GM20000 (cell line): ENCODE measurements at regions not wholly inside any gene's neighbourhood (a gene's known extent, or its start where the extent isn't known, plus 50 kb on each side); places are given as distances from the start of the nearest gene placed in this dataset.

Experiments
- DNase-seq: peaks from one replicate; pipeline ENCODE4 v3.0.0; 2012; ENCODE audit warnings: low spot score
- TF ChIP-seq, protein P1 (sequence below): IDR thresholded peaks from 2 replicates; pipeline ENCODE4 v1.5.1; 2012; ENCODE audit warnings: mild to moderate bottlenecking, control low read depth; ENCODE audit errors: extremely low read depth, missing control alignments

DNA sequence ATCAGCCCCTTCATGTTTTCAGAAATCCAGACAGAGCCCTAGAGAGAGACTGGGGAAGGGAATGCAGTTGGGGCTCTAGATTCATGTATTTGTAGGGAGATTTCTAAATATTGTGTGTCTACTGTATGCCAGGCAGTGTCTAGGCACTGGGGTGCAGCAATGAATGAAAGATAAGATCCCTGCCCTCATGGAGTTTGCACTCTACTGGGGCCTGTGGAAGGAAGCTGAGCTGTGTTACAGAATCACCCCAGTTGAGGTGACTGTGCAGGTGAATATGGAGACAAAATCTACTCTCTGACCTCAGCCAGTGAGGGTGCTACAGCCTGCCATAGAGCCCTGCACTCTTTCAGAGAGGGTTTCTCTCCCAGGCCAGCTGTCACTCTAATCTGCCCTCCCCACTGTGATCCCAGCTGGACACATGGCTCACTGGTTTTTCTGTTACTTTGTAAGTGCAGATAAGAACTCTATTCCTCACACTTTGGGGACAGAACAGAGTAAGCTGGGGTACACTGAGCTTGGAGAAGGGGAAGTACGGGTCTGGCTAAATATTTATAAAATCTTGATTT is 69.2 kb upstream of the E2F3 start:
- TF ChIP-seq, protein P1, sequence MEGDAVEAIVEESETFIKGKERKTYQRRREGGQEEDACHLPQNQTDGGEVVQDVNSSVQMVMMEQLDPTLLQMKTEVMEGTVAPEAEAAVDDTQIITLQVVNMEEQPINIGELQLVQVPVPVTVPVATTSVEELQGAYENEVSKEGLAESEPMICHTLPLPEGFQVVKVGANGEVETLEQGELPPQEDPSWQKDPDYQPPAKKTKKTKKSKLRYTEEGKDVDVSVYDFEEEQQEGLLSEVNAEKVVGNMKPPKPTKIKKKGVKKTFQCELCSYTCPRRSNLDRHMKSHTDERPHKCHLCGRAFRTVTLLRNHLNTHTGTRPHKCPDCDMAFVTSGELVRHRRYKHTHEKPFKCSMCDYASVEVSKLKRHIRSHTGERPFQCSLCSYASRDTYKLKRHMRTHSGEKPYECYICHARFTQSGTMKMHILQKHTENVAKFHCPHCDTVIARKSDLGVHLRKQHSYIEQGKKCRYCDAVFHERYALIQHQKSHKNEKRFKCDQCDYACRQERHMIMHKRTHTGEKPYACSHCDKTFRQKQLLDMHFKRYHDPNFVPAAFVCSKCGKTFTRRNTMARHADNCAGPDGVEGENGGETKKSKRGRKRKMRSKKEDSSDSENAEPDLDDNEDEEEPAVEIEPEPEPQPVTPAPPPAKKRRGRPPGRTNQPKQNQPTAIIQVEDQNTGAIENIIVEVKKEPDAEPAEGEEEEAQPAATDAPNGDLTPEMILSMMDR: no peak
- no peak for DNase-seq

DNA sequence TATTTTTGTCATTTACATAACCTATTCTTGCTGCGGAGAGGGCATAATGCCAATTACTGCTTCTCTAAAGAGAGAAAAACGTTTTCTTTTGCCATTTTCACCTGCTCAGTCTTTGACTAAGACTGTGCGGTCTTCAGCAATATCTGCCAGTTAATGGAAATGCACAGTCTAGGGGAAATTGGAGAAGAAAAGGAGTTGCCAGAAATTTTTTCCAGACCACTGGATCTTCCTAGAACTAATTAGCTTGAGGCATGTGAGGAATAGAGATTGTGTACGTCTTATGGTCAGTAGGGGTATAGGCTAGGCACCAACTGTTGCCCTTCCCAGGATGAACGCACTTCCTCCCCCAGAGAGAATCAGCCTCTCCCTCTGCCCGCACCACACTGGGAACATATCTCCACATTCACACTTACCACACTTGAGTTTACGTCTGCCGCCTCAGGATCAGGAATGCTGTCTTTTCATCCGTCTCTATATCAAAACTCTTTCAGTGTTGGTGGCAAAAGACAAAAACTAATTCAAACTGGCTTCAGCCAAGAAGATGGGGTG is 67.9 kb upstream of the E2F3 start:
- no peak for DNase-seq

DNA sequence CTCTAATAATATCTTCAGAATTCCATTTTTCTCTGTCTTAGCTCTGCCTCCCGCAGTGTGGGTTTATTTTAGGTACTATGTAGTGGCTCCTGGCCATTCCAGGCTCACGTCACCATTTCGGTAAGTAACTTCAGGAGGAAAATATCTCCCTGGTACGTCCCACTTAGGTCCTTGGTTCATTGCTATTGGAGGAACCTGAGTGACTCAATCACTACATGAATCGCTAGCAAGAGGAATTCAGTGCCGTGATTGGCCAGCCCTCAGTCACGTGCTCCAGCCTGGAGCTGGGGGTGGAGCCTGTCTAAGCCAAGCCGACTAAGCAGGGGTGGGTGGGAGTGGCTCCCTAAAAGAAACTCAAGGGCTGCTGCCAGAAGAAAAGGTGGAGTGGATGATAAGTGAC is 67.3 kb upstream of the E2F3 start:
- TF ChIP-seq, protein P1: no peak
- no peak for DNase-seq

More for the DNA sequence above, 67.9 kb upstream of the E2F3 start:
- TF ChIP-seq, protein P1: no peak

DNA sequence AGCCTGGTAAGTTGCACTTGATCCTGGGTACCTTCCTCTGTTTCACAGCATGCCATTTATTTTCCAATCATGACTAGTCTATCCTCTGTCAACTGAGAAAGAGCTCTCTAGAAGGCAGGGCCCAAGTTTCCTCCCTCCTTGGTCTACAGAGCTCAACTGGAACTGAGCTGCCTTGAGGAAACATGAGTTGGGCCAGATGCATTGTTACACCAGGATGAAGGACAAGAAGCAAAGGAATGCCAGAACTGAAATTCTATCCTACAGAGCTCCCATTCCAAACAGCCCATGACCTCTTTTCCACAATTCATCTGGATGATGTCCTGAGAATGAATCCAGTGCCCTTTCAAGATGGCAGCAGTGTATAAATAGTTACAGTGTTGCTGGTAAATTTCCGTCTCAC is 66.7 kb upstream of the E2F3 start:
- TF ChIP-seq, protein P1: no peak

DNA sequence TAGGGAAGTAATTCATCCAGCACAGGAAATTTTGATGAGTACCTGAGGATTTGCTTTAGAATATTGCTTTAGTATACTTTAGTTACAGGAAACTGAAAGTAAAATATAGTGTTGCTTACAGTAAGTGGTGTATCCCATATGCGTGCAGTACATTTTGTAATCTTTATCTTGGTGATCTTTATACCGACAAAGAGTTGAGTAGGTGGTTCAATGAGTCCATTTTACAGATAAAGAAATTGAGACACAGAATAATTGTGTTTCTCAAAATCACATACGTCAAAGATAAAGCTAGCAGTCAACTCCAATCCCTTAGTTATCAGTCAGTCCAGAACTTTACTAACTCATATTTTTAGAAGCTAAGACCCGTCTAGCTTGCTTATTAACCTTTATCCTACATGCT is 65.8 kb upstream of the E2F3 start:
- DNase-seq: no peak
- TF ChIP-seq, protein P1: no peak

More for the DNA sequence above, 66.7 kb upstream of the E2F3 start:
- DNase-seq: no peak

DNA sequence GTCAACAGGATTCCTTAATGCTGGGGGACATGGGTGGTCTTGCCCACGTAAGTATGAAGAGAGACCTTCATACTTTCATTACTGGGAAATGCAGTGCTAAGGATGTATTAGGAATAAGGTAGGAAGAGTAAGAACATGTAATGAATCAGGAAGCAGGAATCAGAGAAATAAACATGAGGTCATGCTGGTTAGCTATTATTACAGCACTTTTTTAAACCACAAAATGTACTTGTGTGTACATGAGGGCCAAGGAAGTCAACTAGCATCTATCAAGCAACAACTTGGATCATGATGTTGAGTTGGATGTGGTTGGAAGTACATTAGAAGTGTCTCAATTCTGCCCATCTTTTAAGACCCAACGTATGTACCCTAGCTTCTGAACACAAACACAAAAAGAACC is 63.5 kb upstream of the E2F3 start:
- TF ChIP-seq, protein P1: no peak
- no peak for DNase-seq

DNA sequence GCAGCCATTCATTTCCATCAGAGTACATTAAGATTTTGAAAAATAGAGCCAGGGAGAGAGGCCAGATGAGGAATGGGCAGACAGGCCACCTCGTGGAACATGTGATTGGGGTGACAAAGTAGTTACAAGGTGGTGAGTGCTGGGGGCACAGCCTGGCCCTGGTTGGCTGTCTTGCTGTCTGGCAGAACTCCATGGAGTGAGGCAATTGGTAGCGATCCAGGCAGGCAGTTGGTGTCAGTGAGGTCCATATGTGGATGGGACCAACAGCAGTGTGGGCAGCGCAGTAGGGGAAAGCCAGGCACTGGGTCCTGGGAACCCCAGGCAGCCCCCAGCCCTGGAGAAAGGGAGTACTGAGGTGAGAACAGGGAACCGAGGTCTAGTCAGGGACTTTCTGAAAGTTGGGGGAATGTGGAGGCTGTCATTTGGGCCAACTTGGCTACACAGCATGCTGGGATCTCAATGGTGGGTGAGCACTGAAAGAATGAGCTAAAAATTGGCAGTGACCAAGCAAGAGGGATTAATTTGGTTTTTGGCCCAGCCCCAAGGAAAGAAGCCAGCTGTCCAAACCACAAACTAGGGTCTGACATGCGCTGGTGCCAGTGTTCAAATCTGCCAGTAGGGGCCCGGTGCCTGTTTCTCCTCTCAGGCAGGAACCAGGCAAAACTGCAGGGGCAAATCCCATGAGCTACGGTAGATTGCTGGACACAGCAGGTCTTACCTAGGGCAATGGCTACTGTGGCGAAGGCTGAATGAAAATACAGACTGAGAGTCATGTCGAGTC is 61.4 kb upstream of the E2F3 start:
- DNase-seq: no peak
- TF ChIP-seq, protein P1: no peak
